K562 (cell line): ENCODE measurements at regions not wholly inside any gene's neighbourhood (a gene's known extent, or its start where the extent isn't known, plus 50 kb on each side); places are given as distances from the start of the nearest gene placed in this dataset.

Source experiments
- ATAC-seq: fragments of 200-7000 bp; cut with Tn5 transposase; 3 replicates; pipeline ENCODE4 v1.9.1; 2020; ENCODE audit warnings: moderate library complexity
- BruUV-seq: library from RNA; stranded (reverse); fragments of 400-500 nt; replicated peaks from 2 replicates; lab custom pipeline; 2021; lab: Mats Ljungman, UMichigan
- CTCF ChIA-PET: fragments of 300-600 bp; formaldehyde crosslinking; extraction: SDS; loops from one replicate; lab custom pipeline; 2021; ENCODE audit warnings: low intra/inter-chr PET ratio; lab: Yijun Ruan, JAX
- POLR2A ChIA-PET: fragments of 300-600, 350-650 bp; sonication (Branson Sonifier 250); formaldehyde crosslinking; extraction: SDS; loops from one replicate; lab custom pipeline; 2021; ENCODE audit warnings: antibody characterized with exemption, inconsistent platforms; lab: Yijun Ruan, JAX
- DNase-seq, 4 experiments: peaks; one replicate each; pipeline versions ENCODE4 v3.0.0 to v3.0.0-alpha.2; 2011 to 2018; ENCODE audit warnings: low spot score in 3 of 4, mixed read lengths in 3 of 4; ENCODE audit errors: extremely low read depth in 1 of 4
- FAIRE-seq: peaks from 2 replicates; lab custom pipeline; 2011; peaks lifted over from hg19 to GRCh38; lab: Jason Lieb, UNC
- H2AFZ ChIP-seq: 2 replicates; pipeline ENCODE4 v1.6.0; 2011; ENCODE audit warnings: low read depth, low read length, control low read depth, inconsistent platforms
- H3K27ac ChIP-seq: fragments of 200-600 bp; 3 replicates; pipeline ENCODE4 v1.8.0; 2011; ENCODE audit warnings: low read depth, mild to moderate bottlenecking, control low read depth, inconsistent platforms, low read length, moderate library complexity, mixed read lengths; ENCODE audit errors: extremely low read depth
- H3K27me3 ChIP-seq, 2 experiments: fragments of 300-600 bp in 1 of 2; 2 replicates in 1 of 2; 3 replicates in 1 of 2; pipeline versions ENCODE4 v1.6.0 to v1.8.0; 2011; ENCODE audit warnings: inconsistent platforms in 2 of 2, low read length in 2 of 2, mild to moderate bottlenecking in 1 of 2, mixed read lengths in 1 of 2, moderate library complexity in 1 of 2; ENCODE audit not compliant: control insufficient read depth in 2 of 2, insufficient read depth in 2 of 2
- H3K36me3 ChIP-seq: fragments of 300-600 bp; 3 replicates; pipeline ENCODE4 v1.8.0; 2011; ENCODE audit warnings: mild to moderate bottlenecking, low read length, inconsistent platforms; ENCODE audit not compliant: control insufficient read depth, insufficient read depth
- H3K4me1 ChIP-seq, 2 experiments: fragments of 200-600 bp in 1 of 2; replicated peaks in 1 of 2; 2 replicates in 1 of 2; 3 replicates in 1 of 2; pipeline versions ENCODE4 v1.5.1 to v1.8.0; 2011; ENCODE audit warnings: inconsistent platforms in 2 of 2, low read length in 2 of 2, mild to moderate bottlenecking in 1 of 2, mixed read lengths in 1 of 2, moderate library complexity in 1 of 2; ENCODE audit not compliant: control insufficient read depth in 2 of 2, insufficient read depth in 2 of 2
- H3K4me2 ChIP-seq: 2 replicates; pipeline ENCODE4 v1.6.1; 2011; ENCODE audit warnings: low read length, control low read depth, inconsistent platforms, mixed read lengths; ENCODE audit not compliant: insufficient read depth
- H3K4me3 ChIP-seq: fragments of 200-600 bp; sonication (generic), shearing (Covaris generic); 2 replicates; pipeline ENCODE4 v1.5.1; 2016; ENCODE audit warnings: control low read depth, inconsistent platforms
- H3K79me2 ChIP-seq: fragments of 200-600 bp; 3 replicates; pipeline ENCODE4 v1.8.0; 2011; ENCODE audit warnings: low read length, inconsistent platforms; ENCODE audit not compliant: control insufficient read depth, insufficient read depth
- H3K9ac ChIP-seq, 2 experiments: 2 replicates each; pipeline versions ENCODE4 v1.6.0 to v1.6.1; 2011; ENCODE audit warnings: low read depth in 2 of 2, low read length in 2 of 2, control low read depth in 1 of 2, inconsistent platforms in 1 of 2, mild to moderate bottlenecking in 1 of 2, mixed read lengths in 1 of 2; ENCODE audit not compliant: insufficient read depth in 1 of 2
- H3K9me1 ChIP-seq: one replicate; pipeline ENCODE4 v1.6.0; 2011; ENCODE audit warnings: inconsistent platforms, mild to moderate bottlenecking, low read length, moderate library complexity; ENCODE audit not compliant: control insufficient read depth, insufficient read depth
- H3K9me3 ChIP-seq: replicated peaks from 2 replicates; pipeline ENCODE4 v1.5.1; 2011; ENCODE audit warnings: low read depth, low read length, inconsistent platforms; ENCODE audit not compliant: control insufficient read depth, insufficient read depth
- H4K20me1 ChIP-seq: replicated peaks from 2 replicates; pipeline ENCODE4 v1.6.1; 2011; ENCODE audit warnings: low read length, inconsistent platforms, mixed read lengths; ENCODE audit not compliant: control insufficient read depth, insufficient read depth
- CBX1 ChIP-seq: sonication (generic); IDR thresholded peaks from 2 replicates; pipeline ENCODE4 v1.6.1; 2016; ENCODE audit warnings: antibody characterized with exemption, low read depth, mild to moderate bottlenecking
- CEBPB ChIP-seq: fragments of 450-650 bp; IDR thresholded peaks from 2 replicates; pipeline ENCODE4 v1.6.1; 2016; ENCODE audit warnings: missing genetic modification characterization, missing compliant biosample characterization
- HCFC1 ChIP-seq: IDR thresholded peaks from 2 replicates; pipeline ENCODE4 v1.6.1; 2012; ENCODE audit warnings: low read depth, low read length, improper control_type of control experiment
- HDAC8 ChIP-seq: fragments of 450-650 bp; IDR thresholded peaks from 2 replicates; pipeline ENCODE4 v1.6.1; 2016; ENCODE audit warnings: mild to moderate bottlenecking, missing genetic modification characterization, moderate library complexity, missing compliant biosample characterization
- KLF10 ChIP-seq: fragments of 250-450 bp; sonication (Bioruptor Pico); IDR thresholded peaks from 2 replicates; pipeline ENCODE4 v1.6.1; 2021; ENCODE audit warnings: matching md5 sums
- KLF13 ChIP-seq: fragments of 450-650 bp; IDR thresholded peaks from 2 replicates; pipeline ENCODE4 v1.6.1; 2016; ENCODE audit warnings: missing genetic modification characterization, low read depth, mild to moderate bottlenecking, missing compliant biosample characterization, moderate library complexity, borderline replicate concordance
- MBD1 ChIP-seq: fragments of 250-450 bp; sonication (Bioruptor Pico); IDR thresholded peaks from 2 replicates; pipeline ENCODE4 v1.8.0; 2022; ENCODE audit warnings: inconsistent platforms
- PHTF2 ChIP-seq: fragments of 250-450 bp; sonication (Bioruptor Pico); IDR thresholded peaks from 2 replicates; pipeline ENCODE4 v1.5.0; 2021; ENCODE audit warnings: mild to moderate bottlenecking
- POLR2H ChIP-seq: IDR thresholded peaks from 2 replicates; pipeline ENCODE4 v1.6.1; 2016; ENCODE audit warnings: missing genetic modification characterization, low read depth, mild to moderate bottlenecking, control low read depth, missing compliant biosample characterization, moderate library complexity
- RAD21 ChIP-seq, 2 experiments: fragments of 250-450 bp in 1 of 2; fragments of 450-650 bp in 1 of 2; sonication (Bioruptor Pico) in 1 of 2; formaldehyde crosslinking in 1 of 2; IDR thresholded peaks in 1 of 2; conservative IDR thresholded peaks in 1 of 2; 2 replicates each; pipeline versions ENCODE4 v1.4.0 to v1.8.0; 2020 to 2022; ENCODE audit warnings: mild to moderate bottlenecking in 2 of 2, moderate library complexity in 1 of 2
- SMAD1 ChIP-seq: fragments of 150-350 bp; IDR thresholded peaks from 2 replicates; pipeline ENCODE4 v1.6.1; 2014; ENCODE audit warnings: low read length, low read depth; ENCODE audit not compliant: partially characterized antibody
- TGIF2 ChIP-seq: sonication (generic); formaldehyde crosslinking; IDR thresholded peaks from 2 replicates; pipeline ENCODE4 v1.8.1; 2022; ENCODE audit warnings: mild to moderate bottlenecking, missing genetic modification reagents, moderate library complexity
- ZNF282 ChIP-seq: sonication (generic); formaldehyde crosslinking; IDR thresholded peaks from 2 replicates; pipeline ENCODE4 v1.8.1; 2023; ENCODE audit warnings: missing genetic modification reagents
- ZNF41 ChIP-seq: fragments of 250-450 bp; sonication (Bioruptor Pico); conservative IDR thresholded peaks from 2 replicates; pipeline ENCODE4 v1.4.0; 2020; ENCODE audit warnings: mild to moderate bottlenecking
- ZNF584 ChIP-seq: fragments of 200-800 bp; sonication (Bioruptor generic); IDR thresholded peaks from 2 replicates; pipeline ENCODE4 v1.6.1; 2016; ENCODE audit warnings: low read depth, mild to moderate bottlenecking, missing genetic modification characterization, missing compliant biosample characterization
- WGBS: fragments of 100-300 bp; shearing (Covaris generic); methylation state at CpG from one replicate; pipeline ENCODE4 v1.1.6; 2016; ENCODE audit warnings: low coverage, mixed read lengths; ENCODE audit not compliant: insufficient coverage; ENCODE audit errors: missing lambda C conversion rate; 5-methylcytosine and 5-hydroxymethylcytosine counted together
- in situ Hi-C: fragments of 300-500 bp; cut with MboI; formaldehyde crosslinking; loops from 4 replicates; pipeline ENCODE4 v1.15.0; 2018; ENCODE audit warnings: inconsistent platforms, mixed read lengths
- intact Hi-C: fragments of 100-400 bp; cut with micrococcal nuclease; formaldehyde crosslinking; loops from 2 replicates; pipeline ENCODE4 v1.14.2; 2022

GRCh38 chr1:199696225-199696624 lies 331.3 kb upstream of the NR5A2 start:
- in situ Hi-C loops (no loop called here), intact Hi-C loops (no loop called here)
- Histone ChIP-seq H3K27ac (no peak overlapping the region), H3K27me3 (no peaks in the 10 kb centered on the region), H4K20me1 (no peaks in the 10 kb centered on the region), H3K4me1 (no peaks in the 10 kb centered on the region), H3K4me3 (no peak overlapping the region)
- CTCF ChIA-PET: no interaction called here
- WGBS: 0% methylated on average over 2 of the region's 2 CpGs
- FAIRE-seq: no peak
- no peak for DNase-seq
- no peak for ATAC-seq
- TF ChIP-seq CEBPB (tag) (peak; percentile 59), HCFC1 (no peak), POLR2H (tag) (no peak)
- TF ChIP-seq, all 486 proteins: peak for 1
- no peak overlapping the region for H3K4me2 ChIP-seq
- POLR2A ChIA-PET: no interaction called here
- no peaks in the 10 kb centered on the region for H3K36me3 ChIP-seq
- H3K9me1 ChIP-seq: no peaks in the 10 kb centered on the region
- H3K9me3 ChIP-seq: no peaks in the 10 kb centered on the region
- H3K9ac ChIP-seq: no peak overlapping the region
- H3K79me2 ChIP-seq: no peaks in the 10 kb centered on the region
- BruUV-seq: no TSS peak
- H2AFZ ChIP-seq: no peak overlapping the region

- DNase-seq (no peak), FAIRE-seq (no peak), ATAC-seq (no peak)
- no TSS peak for BruUV-seq
- Histone ChIP-seq H3K27ac (no peak overlapping the region), H4K20me1 (no peaks in the 10 kb centered on the region), H3K9me1 (no peaks in the 10 kb centered on the region), H3K4me3 (no peak overlapping the region), H3K36me3 (no peaks in the 10 kb centered on the region), H3K27me3 (no peaks in the 10 kb centered on the region), H3K4me2 (no peak overlapping the region), H2AFZ (no peak overlapping the region), H3K4me1 (no peaks in the 10 kb centered on the region), H3K9me3 (no peaks in the 10 kb centered on the region), H3K9ac (no peak overlapping the region), H3K79me2 (no peaks in the 10 kb centered on the region)
- in situ Hi-C loops (no loop called here), intact Hi-C loops (no loop called here)
- CTCF ChIA-PET: no interaction called here
- POLR2A ChIA-PET: no interaction called here
- TF ChIP-seq ZNF584 (CRISPR knock-in tag): no peak
- no peak for TF ChIP-seq SMAD1
- TF ChIP-seq ZNF282: no peak
- TF ChIP-seq ZNF41 (CRISPR knock-in tag): no peak
- no peak for TF ChIP-seq HDAC8
- TF ChIP-seq RAD21 (CRISPR knock-in tag; conservative IDR thresholded peaks at IDR 0.05 in 1 of 2, IDR thresholded peaks at IDR 0.05 in 1 of 2): no peak
- no peak for TF ChIP-seq MBD1 (CRISPR knock-in tag)
- no peak for TF ChIP-seq KLF10
- TF ChIP-seq PHTF2 (CRISPR knock-in tag): no peak
- TF ChIP-seq KLF13: no peak
- no peak for TF ChIP-seq CBX1
- no peak for TF ChIP-seq TGIF2 (CRISPR knock-in tag)
These were observed 329.3 kb upstream of the NR5A2 start for GRCh38 chr1:199698222-199698621.
